A673 (cell line): ENCODE measurements at regions not wholly inside any gene's neighbourhood (a gene's known extent, or its start where the extent isn't known, plus 50 kb on each side); places are given as distances from the start of the nearest gene placed in this dataset.

Source experiments
- BruUV-seq: library from RNA; stranded (reverse); fragments of 400-500 nt; replicated peaks from 2 replicates; lab custom pipeline; 2021; lab: Mats Ljungman, UMichigan
- CTCF ChIA-PET: fragments of 300-600 bp; sonication (Branson Sonifier 250); formaldehyde crosslinking; loops from one replicate; lab custom pipeline; 2022; ENCODE audit warnings: antibody characterized with exemption; lab: Charles Lee
- POLR2A ChIA-PET: fragments of 300-600 bp; sonication (Branson Sonifier 250); formaldehyde crosslinking; loops from one replicate; lab custom pipeline; 2022; ENCODE audit warnings: antibody characterized with exemption; ENCODE audit not compliant: low non-redundant PET; lab: Charles Lee
- DNase-seq: peaks from one replicate; pipeline ENCODE4 v3.0.0-alpha.2; 2015; ENCODE audit warnings: low spot score
- H3K27ac ChIP-seq: fragments of 200-600 bp; sonication (generic); 2 replicates; pipeline ENCODE4 v1.5.1; 2016; ENCODE audit warnings: mixed run types, low read depth, mild to moderate bottlenecking, mixed read lengths, antibody characterized with exemption, low read length; ENCODE audit not compliant: poor library complexity, severe bottlenecking
- H3K27me3 ChIP-seq: fragments of 200-600 bp; sonication (generic); replicated peaks from 2 replicates; pipeline ENCODE4 v1.6.1; 2017; ENCODE audit warnings: mixed run types, low read depth, mild to moderate bottlenecking, mixed read lengths, antibody characterized with exemption, low read length; ENCODE audit not compliant: insufficient read depth, poor library complexity
- H3K36me3 ChIP-seq: fragments of 200-600 bp; sonication (generic); 2 replicates; pipeline ENCODE4 v1.6.1; 2016; ENCODE audit warnings: mixed run types, mild to moderate bottlenecking, mixed read lengths, antibody characterized with exemption, low read length; ENCODE audit not compliant: insufficient read depth, poor library complexity, severe bottlenecking
- H3K4me1 ChIP-seq: fragments of 200-600 bp; sonication (generic); 2 replicates; pipeline ENCODE4 v1.6.1; 2017; ENCODE audit warnings: mixed run types, mild to moderate bottlenecking, mixed read lengths, antibody characterized with exemption, low read length; ENCODE audit not compliant: insufficient read depth, poor library complexity, severe bottlenecking
- H3K4me3 ChIP-seq: fragments of 200-600 bp; sonication (generic); 2 replicates; pipeline ENCODE4 v1.5.1; 2016; ENCODE audit warnings: low read depth, mixed run types, mild to moderate bottlenecking, mixed read lengths, low read length; ENCODE audit not compliant: poor library complexity, severe bottlenecking
- H3K9me3 ChIP-seq: fragments of 200-600 bp; sonication (generic); 2 replicates; pipeline ENCODE4 v1.6.1; 2016; ENCODE audit warnings: mixed run types, low read depth, mild to moderate bottlenecking, mixed read lengths, antibody characterized with exemption, low read length; ENCODE audit not compliant: poor library complexity, severe bottlenecking
- CTCF ChIP-seq: fragments of 300-800, 200-600 bp; sonication (generic); conservative IDR thresholded peaks from 2 replicates; pipeline ENCODE4 v1.5.1; 2017; ENCODE audit warnings: low read depth, mild to moderate bottlenecking, antibody characterized with exemption, low read length, moderate library complexity, mixed read lengths
- EZH2 ChIP-seq: fragments of 200-600 bp; sonication (generic); IDR thresholded peaks from 2 replicates; pipeline ENCODE4 v1.6.1; 2017; ENCODE audit warnings: borderline replicate concordance, low read depth, mild to moderate bottlenecking, mixed read lengths, antibody characterized with exemption, low read length; ENCODE audit not compliant: poor library complexity, severe bottlenecking
- intact Hi-C: fragments of 100-400 bp; cut with micrococcal nuclease; formaldehyde crosslinking; loops from one replicate; pipeline ENCODE4 v1.10.0; 2022; ENCODE audit not compliant: unreplicated experiment

DNA sequence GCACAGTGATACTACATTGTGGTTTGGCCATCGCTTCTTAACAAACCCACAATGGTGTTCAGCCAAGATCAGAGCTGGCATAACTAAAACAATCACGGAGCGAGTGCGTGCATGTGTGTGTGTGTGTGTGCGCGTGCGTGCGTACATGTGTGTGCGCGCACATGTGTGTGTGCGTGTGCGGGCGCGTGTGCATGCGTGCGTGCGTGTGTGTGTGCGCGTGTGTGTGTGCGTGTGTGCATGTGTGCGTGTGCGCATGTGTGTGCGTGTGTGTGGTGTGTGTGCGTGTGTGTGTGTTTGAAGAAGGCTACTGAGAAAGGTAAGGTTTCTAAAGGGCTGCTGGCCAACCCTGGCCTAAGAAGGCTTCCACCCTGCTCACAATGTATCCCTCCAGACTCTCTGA lies 582.4 kb downstream of the CMPK2 start:
- H3K4me1 ChIP-seq = no peaks in the 10 kb centered on the region
- no peaks in the 10 kb centered on the region for H3K27me3 ChIP-seq
- BruUV-seq = no TSS peak
- H3K4me3 ChIP-seq = no peak overlapping the region
- intact Hi-C loops = no loop called here
- ChIA-PET POLR2A (no interaction called here), CTCF (no interaction called here)
- H3K36me3 ChIP-seq = no peaks in the 10 kb centered on the region
- H3K9me3 ChIP-seq = no peaks in the 10 kb centered on the region
- no peak for TF ChIP-seq EZH2
- no peak for TF ChIP-seq CTCF
- no peak overlapping the region for H3K27ac ChIP-seq
- DNase-seq = no peak

GRCh38 chr2:6287406-6287805 lies 578.3 kb downstream of the CMPK2 start:
- Histone ChIP-seq H3K4me3 (no peak overlapping the region), H3K27ac (no peak overlapping the region), H3K36me3 (no peaks in the 10 kb centered on the region), H3K9me3 (no peaks in the 10 kb centered on the region), H3K27me3 (no peaks in the 10 kb centered on the region), H3K4me1 (no peaks in the 10 kb centered on the region)
- intact Hi-C loops = no loop called here
- POLR2A ChIA-PET = no interaction called here
- BruUV-seq = no TSS peak
- DNase-seq = no peak
- CTCF ChIA-PET = no interaction called here
- TF ChIP-seq CTCF (no peak), EZH2 (no peak)

- no peaks in the 10 kb centered on the region for H3K4me1 ChIP-seq
- TF ChIP-seq CTCF = no peak
- no peak for TF ChIP-seq EZH2
- POLR2A ChIA-PET = no interaction called here
- no TSS peak for BruUV-seq
- DNase-seq = no peak
- H3K4me3 ChIP-seq = no peak overlapping the region
- H3K9me3 ChIP-seq = no peaks in the 10 kb centered on the region
- no peaks in the 10 kb centered on the region for H3K27me3 ChIP-seq
- CTCF ChIA-PET = no interaction called here
- intact Hi-C loops = no loop called here
- H3K27ac ChIP-seq = no peak overlapping the region
- H3K36me3 ChIP-seq = no peaks in the 10 kb centered on the region
Observed at GRCh38 chr2:6288791-6289190, 576.9 kb downstream of the CMPK2 start.
